DMS114 treated with DMSO at 0.1 percent for 48 hours (cell line): ENCODE measurements at regions not wholly inside any gene's neighbourhood (a gene's known extent, or its start where the extent isn't known, plus 50 kb on each side); places are given as distances from the start of the nearest gene placed in this dataset.
"Not testable (repeated sequence)": the region's sequence is repeated elsewhere in the genome, so short reads cannot be mapped to it uniquely, and the experiment has no call there.

Experiments
- DNase-seq: peaks from one replicate; lab custom pipeline; 2025; ENCODE audit not compliant: unreplicated experiment; lab: John Stamatoyannopoulos, UW

- DNase-seq, result no peak
Measured at GRCh38 chr3:194860725-194861124, 175.0 kb downstream of the FAM43A start.

GRCh38 chr3:194861375-194861774, 175.7 kb downstream of the FAM43A start:
- DNase-seq, result no peak

GRCh38 chr3:194865061-194865460, 179.4 kb downstream of the FAM43A start:
- DNase-seq, result no peak

- DNase-seq, result no peak
Measured at GRCh38 chr3:194865615-194866014, 179.9 kb downstream of the FAM43A start.

GRCh38 chr3:194866236-194866635, 180.6 kb downstream of the FAM43A start:
- DNase-seq, result no peak

GRCh38 chr3:194867270-194867983, 181.7 kb downstream of the FAM43A start:
- DNase-seq, result no peak

GRCh38 chr3:194868831-194869230, 183.1 kb downstream of the FAM43A start:
- no peak for DNase-seq

GRCh38 chr3:194869482-194870169, 183.9 kb downstream of the FAM43A start:
- DNase-seq, result no peak

GRCh38 chr3:194870394-194871110, 184.9 kb downstream of the FAM43A start:
- DNase-seq, result no peak

- no peak for DNase-seq
Measured at GRCh38 chr3:194871143-194871863, 185.6 kb downstream of the FAM43A start.

GRCh38 chr3:194871864-194872668, 186.4 kb downstream of the FAM43A start:
- DNase-seq, result no peak

- DNase-seq, result no peak
Measured at GRCh38 chr3:194872669-194872977, 186.9 kb downstream of the FAM43A start.

GRCh38 chr3:194873474-194873873, 187.8 kb downstream of the FAM43A start:
- not testable (repeated sequence) for DNase-seq

- no peak for DNase-seq
Measured at GRCh38 chr3:194874206-194874605, 188.5 kb downstream of the FAM43A start.

- no peak for DNase-seq
Measured at GRCh38 chr3:194874783-194875182, 189.1 kb downstream of the FAM43A start.

- DNase-seq, result no peak
Measured at GRCh38 chr3:194875581-194876402, 190.1 kb downstream of the FAM43A start.

GRCh38 chr3:194876403-194877095, 190.9 kb downstream of the FAM43A start:
- DNase-seq, result no peak

GRCh38 chr3:194877291-194878119, 191.8 kb downstream of the FAM43A start:
- no peak for DNase-seq
